Smooth muscle cell (in vitro differentiated cells): ENCODE measurements at regions not wholly inside any gene's neighbourhood (a gene's known extent, or its start where the extent isn't known, plus 50 kb on each side); places are given as distances from the start of the nearest gene placed in this dataset.

ENCODE experiments used
- DNase-seq: peaks from one replicate; lab custom pipeline; 2025; ENCODE audit not compliant: unreplicated experiment; lab: John Stamatoyannopoulos, UW
- H2AFZ ChIP-seq: fragments of 200-600 bp; sonication (generic); 2 replicates; pipeline ENCODE4 v1.6.0; 2016; ENCODE audit warnings: antibody characterized with exemption, low read depth, mild to moderate bottlenecking
- H3F3A ChIP-seq: fragments of 200-600 bp; sonication (generic); 2 replicates; pipeline ENCODE4 v1.6.0; 2017; ENCODE audit warnings: antibody characterized with exemption, low read depth
- H3K27ac ChIP-seq: fragments of 200-600 bp; sonication (generic); 2 replicates; pipeline ENCODE4 v1.5.1; 2016; ENCODE audit warnings: low read depth, mild to moderate bottlenecking
- H3K27me3 ChIP-seq: fragments of 200-600 bp; sonication (generic); 2 replicates; pipeline ENCODE4 v1.6.1; 2016; ENCODE audit warnings: low read depth, mild to moderate bottlenecking
- H3K36me3 ChIP-seq: fragments of 200-600 bp; sonication (generic); 2 replicates; pipeline ENCODE4 v1.5.1; 2016; ENCODE audit warnings: low read depth
- H3K4me1 ChIP-seq: fragments of 200-600 bp; sonication (generic); 2 replicates; pipeline ENCODE4 v1.5.1; 2016; ENCODE audit warnings: low read depth
- H3K4me2 ChIP-seq: fragments of 200-600 bp; sonication (generic); 2 replicates; pipeline ENCODE4 v1.6.0; 2016; ENCODE audit warnings: mild to moderate bottlenecking
- H3K4me3 ChIP-seq: fragments of 200-600 bp; sonication (generic); 2 replicates; pipeline ENCODE4 v1.5.1; 2016; ENCODE audit warnings: mild to moderate bottlenecking
- H3K79me2 ChIP-seq: fragments of 200-600 bp; sonication (generic); 2 replicates; pipeline ENCODE4 v1.6.0; 2016; ENCODE audit warnings: low read depth, mild to moderate bottlenecking
- H3K9ac ChIP-seq: fragments of 200-600 bp; sonication (generic); 2 replicates; pipeline ENCODE4 v1.6.0; 2016; ENCODE audit warnings: low read depth
- H3K9me3 ChIP-seq: fragments of 200-600 bp; sonication (generic); replicated peaks from 2 replicates; pipeline ENCODE4 v1.5.1; 2016; ENCODE audit warnings: low read depth
- H4K20me1 ChIP-seq: fragments of 200-600 bp; sonication (generic); 2 replicates; pipeline ENCODE4 v1.6.0; 2016; ENCODE audit warnings: low read depth
- WGBS: methylation state at CpG from one replicate; pipeline ENCODE4 v1.1.7; 2016; ENCODE audit warnings: low lambda C conversion rate; 5-methylcytosine and 5-hydroxymethylcytosine counted together
- TF ChIP-seq, protein P1 (sequence below): fragments of 200-600 bp; sonication (generic); IDR thresholded peaks from 2 replicates; pipeline ENCODE4 v1.5.1; 2017; ENCODE audit warnings: borderline replicate concordance, mild to moderate bottlenecking, antibody characterized with exemption; ENCODE audit not compliant: insufficient read depth, poor library complexity, severe bottlenecking

DNA sequence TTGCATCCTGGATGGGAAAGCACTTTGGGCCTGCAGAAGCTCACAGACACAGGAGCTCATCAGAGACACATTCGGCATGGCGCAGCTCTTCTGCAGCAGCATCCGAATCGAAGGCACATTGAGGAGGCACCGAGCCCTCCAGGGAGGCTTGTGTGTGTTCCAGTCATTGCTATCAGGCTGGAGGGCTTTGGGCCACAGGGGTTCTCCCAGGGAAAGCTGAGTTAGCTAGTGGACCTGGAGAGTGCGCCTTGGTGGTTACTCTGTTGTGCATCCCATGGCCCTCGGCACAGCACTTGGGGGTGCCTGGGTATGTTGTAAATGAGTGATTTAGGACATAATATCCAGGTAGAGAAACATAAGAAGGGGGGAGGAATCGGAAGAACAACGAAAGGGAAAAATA is 388.7 kb upstream of the RNF32 start:
- H3K9me3 ChIP-seq = no peaks in the 10 kb centered on the region
- no peak overlapping the region for H2AFZ ChIP-seq
- no peaks in the 10 kb centered on the region for H3F3A ChIP-seq
- H3K4me1 ChIP-seq = no peaks in the 10 kb centered on the region
- no peak overlapping the region for H3K4me2 ChIP-seq
- H4K20me1 ChIP-seq = no peaks in the 10 kb centered on the region
- no peak for DNase-seq
- no peak overlapping the region for H3K9ac ChIP-seq
- no peaks in the 10 kb centered on the region for H3K36me3 ChIP-seq
- no peak overlapping the region for H3K4me3 ChIP-seq
- TF ChIP-seq, protein P1, sequence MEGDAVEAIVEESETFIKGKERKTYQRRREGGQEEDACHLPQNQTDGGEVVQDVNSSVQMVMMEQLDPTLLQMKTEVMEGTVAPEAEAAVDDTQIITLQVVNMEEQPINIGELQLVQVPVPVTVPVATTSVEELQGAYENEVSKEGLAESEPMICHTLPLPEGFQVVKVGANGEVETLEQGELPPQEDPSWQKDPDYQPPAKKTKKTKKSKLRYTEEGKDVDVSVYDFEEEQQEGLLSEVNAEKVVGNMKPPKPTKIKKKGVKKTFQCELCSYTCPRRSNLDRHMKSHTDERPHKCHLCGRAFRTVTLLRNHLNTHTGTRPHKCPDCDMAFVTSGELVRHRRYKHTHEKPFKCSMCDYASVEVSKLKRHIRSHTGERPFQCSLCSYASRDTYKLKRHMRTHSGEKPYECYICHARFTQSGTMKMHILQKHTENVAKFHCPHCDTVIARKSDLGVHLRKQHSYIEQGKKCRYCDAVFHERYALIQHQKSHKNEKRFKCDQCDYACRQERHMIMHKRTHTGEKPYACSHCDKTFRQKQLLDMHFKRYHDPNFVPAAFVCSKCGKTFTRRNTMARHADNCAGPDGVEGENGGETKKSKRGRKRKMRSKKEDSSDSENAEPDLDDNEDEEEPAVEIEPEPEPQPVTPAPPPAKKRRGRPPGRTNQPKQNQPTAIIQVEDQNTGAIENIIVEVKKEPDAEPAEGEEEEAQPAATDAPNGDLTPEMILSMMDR = no peak
- no peaks in the 10 kb centered on the region for H3K79me2 ChIP-seq
- no peak overlapping the region for H3K27ac ChIP-seq
- H3K27me3 ChIP-seq = no peaks in the 10 kb centered on the region
- WGBS = 93% methylated on average over 9 of the region's 9 CpGs

- Histone ChIP-seq H3F3A (no peaks in the 10 kb centered on the region), H3K4me1 (no peaks in the 10 kb centered on the region), H4K20me1 (no peaks in the 10 kb centered on the region), H3K4me2 (no peak overlapping the region), H2AFZ (no peak overlapping the region), H3K79me2 (no peaks in the 10 kb centered on the region), H3K36me3 (no peaks in the 10 kb centered on the region), H3K4me3 (no peak overlapping the region), H3K9ac (no peak overlapping the region), H3K9me3 (no peaks in the 10 kb centered on the region), H3K27me3 (no peaks in the 10 kb centered on the region), H3K27ac (no peak overlapping the region)
- no peak for DNase-seq
- TF ChIP-seq, protein P1 = no peak
Measured at GRCh38 chr7:156240532-156240931, 400.0 kb upstream of the RNF32 start.

DNA sequence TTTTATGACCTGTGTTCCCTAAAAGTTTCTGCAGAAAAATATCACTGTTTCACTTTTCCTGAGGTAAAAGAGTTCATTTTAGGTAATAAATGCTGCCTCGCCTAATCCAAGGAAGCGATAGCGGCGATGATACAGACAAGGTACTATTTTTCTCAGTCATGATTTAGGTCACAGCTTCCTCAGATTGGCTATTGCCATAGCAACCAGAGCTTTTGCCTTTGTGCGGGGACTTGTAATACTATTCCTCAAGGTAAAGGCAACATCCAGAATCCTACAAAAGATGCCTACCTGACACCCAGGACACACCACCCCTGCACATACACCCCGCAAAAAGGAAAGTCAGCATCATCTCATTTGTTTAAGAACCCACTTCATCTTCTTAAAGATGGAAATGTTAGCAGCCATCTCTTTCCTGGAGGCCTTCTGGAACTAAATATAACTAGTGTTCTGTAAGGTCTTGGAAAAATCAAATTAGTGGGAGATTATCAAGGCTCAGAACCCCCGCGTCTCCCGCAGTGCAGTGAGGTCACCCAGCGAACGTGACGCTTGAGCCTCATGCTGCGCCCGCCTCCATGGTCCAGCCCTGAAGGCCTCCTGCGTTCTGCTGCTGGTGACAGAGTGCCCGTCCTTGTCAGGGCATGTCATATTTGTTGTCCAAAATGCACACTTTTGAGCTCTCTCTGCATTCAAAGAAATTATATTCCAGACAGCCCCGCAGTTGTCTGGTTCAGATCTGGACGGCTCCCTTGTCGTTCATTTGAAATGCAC is 402.0 kb upstream of the RNF32 start:
- Histone ChIP-seq H3K9ac (no peak overlapping the region), H2AFZ (no peak overlapping the region), H3K4me1 (no peaks in the 10 kb centered on the region), H4K20me1 (no peaks in the 10 kb centered on the region), H3K9me3 (no peaks in the 10 kb centered on the region), H3F3A (no peaks in the 10 kb centered on the region), H3K4me2 (no peak overlapping the region), H3K27me3 (no peaks in the 10 kb centered on the region), H3K27ac (no peak overlapping the region), H3K79me2 (no peaks in the 10 kb centered on the region), H3K36me3 (no peaks in the 10 kb centered on the region), H3K4me3 (no peak overlapping the region)
- TF ChIP-seq, protein P1 = no peak
- DNase-seq = no peak
- 91% methylated on average over 19 of the region's 19 CpGs for WGBS

- Histone ChIP-seq H3K9me3 (no peaks in the 10 kb centered on the region), H3K9ac (no peak overlapping the region), H3K4me3 (no peak overlapping the region), H3F3A (no peaks in the 10 kb centered on the region), H4K20me1 (no peaks in the 10 kb centered on the region), H3K79me2 (no peaks in the 10 kb centered on the region), H3K4me1 (no peaks in the 10 kb centered on the region), H3K27me3 (no peaks in the 10 kb centered on the region), H3K27ac (no peak overlapping the region), H3K36me3 (no peaks in the 10 kb centered on the region), H3K4me2 (no peak overlapping the region), H2AFZ (no peak overlapping the region)
- 72% methylated on average over 5 of the region's 6 CpGs for WGBS
- no peak for DNase-seq
- TF ChIP-seq, protein P1 = no peak
Measured at GRCh38 chr7:156237614-156238013, 403.0 kb upstream of the RNF32 start.
